CD4-positive, CD25-positive, alpha-beta regulatory T cell (primary cell): ENCODE measurements at regions not wholly inside any gene's neighbourhood (a gene's known extent, or its start where the extent isn't known, plus 50 kb on each side); places are given as distances from the start of the nearest gene placed in this dataset.
"Not testable (repeated sequence)": the region's sequence is repeated elsewhere in the genome, so short reads cannot be mapped to it uniquely, and the experiment has no call there.

ENCODE experiments used
- ATAC-seq, 2 donors: fragments of 150-1000 bp; cut with Tn5 transposase; one replicate each; pipeline ENCODE4 v1.10.0; 2021; ENCODE audit warnings: low read depth in 2 of 2, moderate number of reproducible peaks in 2 of 2, moderate library complexity in 1 of 2
- DNase-seq, 3 donors: peaks; one replicate each; pipeline versions ENCODE4 v3.0.0 to v3.0.0-alpha.2; 2012 to 2022; ENCODE audit warnings: mixed read lengths in 1 of 3
- H3K27ac ChIP-seq: one replicate; pipeline ENCODE4 v1.7.0; 2013; ENCODE audit warnings: mild to moderate bottlenecking, low read length; ENCODE audit not compliant: insufficient read depth, poor library complexity, severe bottlenecking
- H3K27me3 ChIP-seq: one replicate; pipeline ENCODE4 v1.7.0; 2013; ENCODE audit warnings: low read length; ENCODE audit not compliant: control insufficient read depth, insufficient read depth
- H3K36me3 ChIP-seq: one replicate; pipeline ENCODE4 v1.7.0; 2013; ENCODE audit warnings: mild to moderate bottlenecking, low read length, moderate library complexity; ENCODE audit not compliant: control insufficient read depth, insufficient read depth
- H3K4me1 ChIP-seq: 2 replicates; pipeline ENCODE4 v1.7.0; 2013; ENCODE audit warnings: mild to moderate bottlenecking, low read length; ENCODE audit not compliant: insufficient read depth, control insufficient read depth, poor library complexity, severe bottlenecking
- H3K4me3 ChIP-seq: one replicate; pipeline ENCODE4 v1.7.0; 2013; ENCODE audit warnings: low read depth, mild to moderate bottlenecking, low read length, moderate library complexity
- H3K9me3 ChIP-seq, 2 experiments: 1 replicate in 1 of 2; 2 replicates in 1 of 2; pipeline ENCODE4 v1.7.0; 2013; ENCODE audit warnings: low read length in 2 of 2, mild to moderate bottlenecking in 1 of 2, moderate library complexity in 1 of 2; ENCODE audit not compliant: control insufficient read depth in 2 of 2
- H3K27ac Mint-ChIP-seq, 3 donors: one replicate each; pipeline ENCODE4 v1.8.0; 2020 to 2022; ENCODE audit warnings: mild to moderate bottlenecking in 3 of 3, mixed read lengths in 3 of 3, moderate library complexity in 2 of 3
- H3K27me3 Mint-ChIP-seq: one replicate; pipeline ENCODE4 v1.8.0; 2022; ENCODE audit warnings: mild to moderate bottlenecking, mixed read lengths
- H3K36me3 Mint-ChIP-seq: one replicate; pipeline ENCODE4 v1.8.0; 2020; ENCODE audit warnings: mixed read lengths
- H3K4me1 Mint-ChIP-seq, 4 donors: one replicate each; pipeline ENCODE4 v1.8.0; 2020 to 2022; ENCODE audit warnings: mixed read lengths in 4 of 4, mild to moderate bottlenecking in 1 of 4
- H3K4me3 Mint-ChIP-seq, 4 donors: one replicate each; pipeline ENCODE4 v1.8.0; 2020 to 2022; ENCODE audit warnings: mild to moderate bottlenecking in 4 of 4, mixed read lengths in 4 of 4, moderate library complexity in 3 of 4
- H3K9me3 Mint-ChIP-seq, 7 donors: one replicate each; pipeline ENCODE4 v1.8.0; 2020 to 2022; ENCODE audit warnings: mixed read lengths in 7 of 7, mild to moderate bottlenecking in 3 of 7, moderate library complexity in 2 of 7

- not testable (repeated sequence) for H3K9me3 ChIP-seq, H3K36me3 ChIP-seq, DNase-seq, H3K27me3 Mint-ChIP-seq, H3K9me3 Mint-ChIP-seq, H3K27me3 ChIP-seq, H3K4me3 Mint-ChIP-seq, H3K27ac Mint-ChIP-seq, H3K4me3 ChIP-seq, H3K27ac ChIP-seq, ATAC-seq, H3K36me3 Mint-ChIP-seq
- H3K4me1 ChIP-seq: peaks cover 22% of the 10 kb centered on the region
- peaks cover 14 to 34% (median 22%) of the 10 kb centered on the region in 4 donors for H3K4me1 Mint-ChIP-seq
These were observed 78.8 kb upstream of the CREB5 start for GRCh38 chr7:28333548-28333947.

DNA sequence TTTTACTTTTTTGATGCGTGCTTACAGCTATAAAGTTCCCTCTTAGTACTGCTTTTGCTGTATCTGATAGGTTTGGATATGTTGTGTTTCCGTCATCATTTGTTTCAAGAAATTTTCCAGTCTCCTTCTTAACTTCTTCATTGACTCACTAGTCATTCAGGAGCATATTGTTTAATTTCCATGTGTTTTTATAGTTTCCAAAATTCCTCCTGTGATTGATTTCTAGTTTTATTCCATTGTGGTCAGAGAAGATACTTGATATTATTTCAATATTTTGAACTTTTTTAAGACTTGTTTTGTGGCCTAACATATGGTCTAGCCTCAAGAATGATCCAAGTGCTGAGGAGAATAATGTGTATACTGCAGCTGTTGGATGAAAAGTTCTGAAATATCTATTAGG is 75.5 kb upstream of the CREB5 start:
- ATAC-seq (no peak), DNase-seq (no peak)
- Mint-ChIP-seq H3K27ac (no peak overlapping the region), H3K27me3 (no peaks in the 10 kb centered on the region), H3K4me3 (no peak overlapping the region), H3K36me3 (no peaks in the 10 kb centered on the region), H3K4me1 (peaks cover 0 to 4% (median under 1%) of the 10 kb centered on the region in 4 donors), H3K9me3 (peaks cover 0 to 9% (median 4%) of the 10 kb centered on the region in 7 donors)
- H3K9me3 ChIP-seq: no peaks in the 10 kb centered on the region
- H3K4me3 ChIP-seq: no peak overlapping the region
- H3K27ac ChIP-seq: no peak overlapping the region
- H3K27me3 ChIP-seq: no peaks in the 10 kb centered on the region
- H3K4me1 ChIP-seq: no peaks in the 10 kb centered on the region
- no peaks in the 10 kb centered on the region for H3K36me3 ChIP-seq

GRCh38 chr7:28338041-28338440 is 74.3 kb upstream of the CREB5 start:
- Mint-ChIP-seq H3K4me3 (no peak overlapping the region), H3K9me3 (peaks cover 0 to 9% (median 4%) of the 10 kb centered on the region in 7 donors), H3K27ac (no peak overlapping the region), H3K27me3 (peaks cover 4% of the 10 kb centered on the region), H3K36me3 (no peaks in the 10 kb centered on the region), H3K4me1 (no peaks in the 10 kb centered on the region)
- Histone ChIP-seq H3K27me3 (no peaks in the 10 kb centered on the region), H3K9me3 (no peaks in the 10 kb centered on the region), H3K4me1 (no peaks in the 10 kb centered on the region), H3K36me3 (no peaks in the 10 kb centered on the region), H3K27ac (no peak overlapping the region), H3K4me3 (no peak overlapping the region)
- ATAC-seq (no peak), DNase-seq (no peak)

DNA sequence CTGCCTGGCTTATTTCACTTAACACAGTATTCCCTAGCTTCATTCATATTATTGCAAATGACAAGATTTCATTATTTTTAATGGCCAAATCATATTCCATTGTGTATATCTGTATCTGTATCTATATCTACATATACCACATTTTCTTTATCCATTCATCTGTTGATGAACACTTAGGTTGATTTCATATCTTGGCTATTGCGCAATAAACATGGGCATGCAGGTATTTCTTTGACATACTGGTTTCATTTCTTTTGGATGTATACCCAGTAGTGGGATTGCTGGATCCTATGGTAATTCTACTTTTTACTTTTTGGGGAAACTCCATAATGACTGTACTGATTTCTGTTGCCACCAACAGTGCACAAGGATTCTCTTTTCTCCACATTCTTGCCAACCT is 68.9 kb upstream of the CREB5 start:
- no peak for ATAC-seq

DNA sequence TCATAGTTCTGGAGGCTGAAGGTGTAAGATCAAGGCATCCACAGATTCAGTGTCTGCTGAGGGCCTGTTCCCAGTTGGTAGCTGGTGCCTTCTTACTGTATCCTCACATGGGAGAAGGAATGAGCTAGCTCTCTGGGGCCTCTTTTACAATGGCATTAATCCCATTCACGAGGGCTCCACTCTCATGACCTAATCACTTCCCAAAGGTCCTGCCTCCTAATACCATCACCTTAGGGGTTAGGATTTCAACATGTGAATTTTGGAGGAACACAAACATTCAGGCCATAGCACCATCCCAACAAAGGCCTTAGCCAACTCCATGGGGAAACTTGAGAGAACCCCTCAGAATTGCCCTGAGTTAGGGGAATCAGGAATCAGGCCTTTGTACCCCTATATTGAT is 66.1 kb upstream of the CREB5 start:
- no peak overlapping the region for H3K4me3 Mint-ChIP-seq
- DNase-seq: no peak
- no peaks in the 10 kb centered on the region for H3K36me3 Mint-ChIP-seq
- H3K4me3 ChIP-seq: no peak overlapping the region
- H3K27ac ChIP-seq: no peak overlapping the region
- H3K4me1 ChIP-seq: no peaks in the 10 kb centered on the region
- no peaks in the 10 kb centered on the region for H3K9me3 Mint-ChIP-seq
- no peak for ATAC-seq
- no peaks in the 10 kb centered on the region for H3K36me3 ChIP-seq
- H3K27me3 Mint-ChIP-seq: peaks cover 15% of the 10 kb centered on the region
- H3K27me3 ChIP-seq: peaks cover 3% of the 10 kb centered on the region
- no peak overlapping the region for H3K27ac Mint-ChIP-seq
- no peaks in the 10 kb centered on the region for H3K4me1 Mint-ChIP-seq
- no peaks in the 10 kb centered on the region for H3K9me3 ChIP-seq

More for the DNA sequence above, 68.9 kb upstream of the CREB5 start:
- Histone ChIP-seq H3K4me3 (no peak overlapping the region), H3K27me3 (peaks cover 3% of the 10 kb centered on the region), H3K9me3 (no peaks in the 10 kb centered on the region), H3K4me1 (no peaks in the 10 kb centered on the region), H3K27ac (no peak overlapping the region), H3K36me3 (no peaks in the 10 kb centered on the region)
- Mint-ChIP-seq H3K4me1 (no peaks in the 10 kb centered on the region), H3K27me3 (peaks cover 10% of the 10 kb centered on the region), H3K9me3 (no peaks in the 10 kb centered on the region), H3K27ac (no peak overlapping the region), H3K36me3 (no peaks in the 10 kb centered on the region), H3K4me3 (no peak overlapping the region)
- DNase-seq: no peak

DNA sequence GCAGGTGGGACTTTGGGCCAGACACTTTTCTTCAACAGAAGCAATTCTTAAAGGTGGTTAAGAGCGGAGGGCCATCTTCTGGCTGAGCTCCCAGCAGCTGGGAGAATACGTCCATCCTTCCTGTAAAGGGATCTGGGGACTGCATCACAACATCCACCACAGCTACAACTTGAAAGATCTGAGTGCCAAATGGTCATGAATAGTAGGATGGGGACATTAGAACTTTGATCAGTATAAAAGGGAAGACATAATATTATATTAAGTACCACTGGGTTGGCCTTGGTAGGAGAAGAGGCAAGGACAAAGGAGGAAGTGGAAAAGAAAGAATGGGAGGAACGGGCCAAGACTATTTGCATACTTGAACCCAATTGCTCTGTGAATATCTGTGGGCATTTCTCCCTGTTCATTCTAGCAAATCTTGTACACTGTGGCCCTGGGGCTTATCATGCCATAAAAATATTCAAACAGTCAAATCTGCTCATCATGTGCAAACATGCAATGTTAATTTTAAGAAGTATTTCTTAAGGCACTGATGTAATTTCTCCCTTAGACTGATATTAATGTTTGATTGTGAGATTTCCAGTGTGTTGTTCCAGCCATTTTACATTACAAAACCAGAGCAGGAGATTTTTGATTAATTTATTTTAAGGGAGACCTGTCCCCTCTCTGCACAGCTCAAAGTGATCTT is 65.5 kb upstream of the CREB5 start:
- Histone ChIP-seq H3K4me3 (no peak overlapping the region), H3K36me3 (no peaks in the 10 kb centered on the region), H3K27me3 (peaks cover 6% of the 10 kb centered on the region), H3K9me3 (no peaks in the 10 kb centered on the region), H3K27ac (no peak overlapping the region), H3K4me1 (no peaks in the 10 kb centered on the region)
- H3K27me3 Mint-ChIP-seq: peaks cover 20% of the 10 kb centered on the region
- H3K27ac Mint-ChIP-seq: no peak overlapping the region
- H3K9me3 Mint-ChIP-seq: no peaks in the 10 kb centered on the region
- no peak for DNase-seq
- no peak for ATAC-seq
- no peaks in the 10 kb centered on the region for H3K36me3 Mint-ChIP-seq
- no peak overlapping the region for H3K4me3 Mint-ChIP-seq
- no peaks in the 10 kb centered on the region for H3K4me1 Mint-ChIP-seq

- Mint-ChIP-seq H3K9me3 (no peaks in the 10 kb centered on the region), H3K4me3 (no peak overlapping the region), H3K27ac (no peak overlapping the region), H3K27me3 (peaks cover 17% of the 10 kb centered on the region), H3K36me3 (no peaks in the 10 kb centered on the region), H3K4me1 (no peaks in the 10 kb centered on the region)
- H3K9me3 ChIP-seq: no peaks in the 10 kb centered on the region
- no peak for DNase-seq
- no peak overlapping the region for H3K27ac ChIP-seq
- H3K36me3 ChIP-seq: no peaks in the 10 kb centered on the region
- H3K4me1 ChIP-seq: no peaks in the 10 kb centered on the region
- H3K4me3 ChIP-seq: no peak overlapping the region
- no peak for ATAC-seq
- H3K27me3 ChIP-seq: peaks cover 6% of the 10 kb centered on the region
These were observed 64.6 kb upstream of the CREB5 start for GRCh38 chr7:28347475-28348318.

DNA sequence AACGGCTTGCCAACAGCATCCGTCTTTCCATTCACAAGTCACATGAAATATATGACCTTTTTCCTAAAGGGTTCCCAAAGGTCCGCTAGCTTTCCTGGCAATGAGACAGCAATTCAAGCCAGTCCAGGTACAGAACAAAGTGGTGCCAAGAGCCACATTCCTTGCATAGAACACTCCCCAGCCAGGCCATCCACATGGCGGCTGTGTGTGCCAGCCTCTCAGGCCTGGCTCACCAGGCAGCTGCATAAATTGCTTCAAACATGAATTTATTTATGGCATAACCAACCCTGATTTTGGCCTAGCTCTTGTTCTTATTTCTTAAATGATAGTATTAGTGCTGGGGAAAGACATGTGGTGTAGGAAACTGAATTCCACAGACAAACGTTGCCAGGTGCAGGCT is 63.7 kb upstream of the CREB5 start:
- DNase-seq (no peak), ATAC-seq (no peak)
- H3K27me3 ChIP-seq: peaks cover 6% of the 10 kb centered on the region
- no peak overlapping the region for H3K27ac ChIP-seq
- H3K4me3 ChIP-seq: no peak overlapping the region
- H3K36me3 Mint-ChIP-seq: no peaks in the 10 kb centered on the region
- H3K4me3 Mint-ChIP-seq: no peak overlapping the region
- H3K4me1 Mint-ChIP-seq: no peaks in the 10 kb centered on the region
- no peaks in the 10 kb centered on the region for H3K9me3 Mint-ChIP-seq
- H3K9me3 ChIP-seq: no peaks in the 10 kb centered on the region
- H3K36me3 ChIP-seq: no peaks in the 10 kb centered on the region
- peaks cover 17% of the 10 kb centered on the region for H3K27me3 Mint-ChIP-seq
- H3K27ac Mint-ChIP-seq: no peak overlapping the region
- H3K4me1 ChIP-seq: no peaks in the 10 kb centered on the region
